AG04449 (cell line): ENCODE measurements at regions not wholly inside any gene's neighbourhood (a gene's known extent, or its start where the extent isn't known, plus 50 kb on each side); places are given as distances from the start of the nearest gene placed in this dataset.

Source experiments
- CTCF ChIA-PET: fragments of 350-600 bp; formaldehyde crosslinking; extraction: SDS; loops from one replicate; lab custom pipeline; 2021; ENCODE audit warnings: antibody characterized with exemption; lab: Yijun Ruan, JAX
- POLR2A ChIA-PET: fragments of 400-600, 350-600 bp; formaldehyde crosslinking; extraction: SDS; loops from one replicate; lab custom pipeline; 2020; ENCODE audit warnings: antibody characterized with exemption, inconsistent platforms; lab: Yijun Ruan, JAX
- DNase-seq: peaks from one replicate; pipeline ENCODE4 v3.0.0-alpha.2; 2010; ENCODE audit warnings: low read depth, low spot score
- H3K4me3 ChIP-seq: 2 replicates; pipeline ENCODE4 v1.5.1; 2011; ENCODE audit warnings: low read depth, mild to moderate bottlenecking, control low read depth, low read length
- CTCF ChIP-seq: IDR thresholded peaks from one replicate; pipeline ENCODE4 v1.5.1; 2011; ENCODE audit warnings: mild to moderate bottlenecking, moderate library complexity, low read length, control low read depth, inconsistent platforms; ENCODE audit not compliant: insufficient read depth; ENCODE audit errors: missing control alignments

- ChIA-PET CTCF (no interaction called here), POLR2A (no interaction called here)
- no peak for DNase-seq
- H3K4me3 ChIP-seq = no peak overlapping the region
- no peak for TF ChIP-seq CTCF
Measured at GRCh38 chr6:109238396-109238795, 143.1 kb downstream of the CEP57L1 start.

GRCh38 chr6:109237986-109238329 lies 142.7 kb downstream of the CEP57L1 start:
- no peak for DNase-seq
- no peak overlapping the region for H3K4me3 ChIP-seq
- POLR2A ChIA-PET = no interaction called here
- CTCF ChIA-PET = no interaction called here
- TF ChIP-seq CTCF = no peak

GRCh38 chr6:109237077-109237985 lies 142.0 kb downstream of the CEP57L1 start:
- POLR2A ChIA-PET = no interaction called here
- CTCF ChIA-PET = no interaction called here
- TF ChIP-seq CTCF = no peak
- no peak overlapping the region for H3K4me3 ChIP-seq
- no peak for DNase-seq

- no peak for DNase-seq
- no peak overlapping the region for H3K4me3 ChIP-seq
- no peak for TF ChIP-seq CTCF
- CTCF ChIA-PET = no interaction called here
- POLR2A ChIA-PET = no interaction called here
Measured at GRCh38 chr6:109236115-109237076, 141.1 kb downstream of the CEP57L1 start.

- ChIA-PET POLR2A (no interaction called here), CTCF (no interaction called here)
- no peak for TF ChIP-seq CTCF
- DNase-seq = no peak
- H3K4me3 ChIP-seq = no peak overlapping the region
Measured at GRCh38 chr6:109235481-109236038, 140.3 kb downstream of the CEP57L1 start.
